GM19239 (cell line): ENCODE measurements at regions not wholly inside any gene's neighbourhood (a gene's known extent, or its start where the extent isn't known, plus 50 kb on each side); places are given as distances from the start of the nearest gene placed in this dataset.

Experiments used
- DNase-seq: peaks from one replicate; pipeline ENCODE4 v3.0.0; 2011; ENCODE audit warnings: low spot score; ENCODE audit not compliant: insufficient read length
- FAIRE-seq: peaks from 2 replicates; lab custom pipeline; 2011; peaks lifted over from hg19 to GRCh38; lab: Jason Lieb, UNC

DNA sequence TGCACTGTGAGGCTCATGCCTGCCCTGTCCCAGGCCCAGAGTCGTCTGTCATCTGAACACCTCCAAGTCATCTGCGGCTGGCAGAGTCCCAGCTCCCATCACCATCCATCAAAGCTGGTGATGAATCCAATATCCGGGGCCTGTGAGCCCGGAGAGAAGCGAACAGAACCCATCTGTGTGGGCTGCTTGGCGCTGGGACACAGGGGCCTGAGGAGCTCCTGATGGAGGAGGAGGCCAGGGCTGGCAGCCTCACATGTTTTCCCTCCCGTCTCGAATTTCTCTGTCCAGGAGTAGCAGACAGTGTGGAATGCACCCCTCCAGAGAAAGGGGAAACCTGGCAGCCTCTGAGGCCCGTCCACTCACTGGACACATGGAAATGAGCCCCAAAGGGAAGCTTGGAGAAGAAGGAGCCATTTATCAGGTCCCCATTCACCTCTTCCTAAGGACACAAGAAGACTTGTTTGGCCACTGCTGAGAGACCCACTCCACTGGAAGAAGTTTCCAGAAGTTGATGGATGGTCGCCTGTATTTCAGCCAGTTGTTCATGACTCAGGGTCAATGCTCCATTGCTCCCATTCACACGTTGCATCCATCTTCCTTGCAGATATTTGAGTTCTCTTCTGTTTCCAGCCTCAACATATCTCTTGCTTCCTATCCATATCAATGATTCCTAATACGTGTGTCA is 307.5 kb upstream of the SULF2 start:
- DNase-seq, result no peak
- FAIRE-seq, result no peak

DNA sequence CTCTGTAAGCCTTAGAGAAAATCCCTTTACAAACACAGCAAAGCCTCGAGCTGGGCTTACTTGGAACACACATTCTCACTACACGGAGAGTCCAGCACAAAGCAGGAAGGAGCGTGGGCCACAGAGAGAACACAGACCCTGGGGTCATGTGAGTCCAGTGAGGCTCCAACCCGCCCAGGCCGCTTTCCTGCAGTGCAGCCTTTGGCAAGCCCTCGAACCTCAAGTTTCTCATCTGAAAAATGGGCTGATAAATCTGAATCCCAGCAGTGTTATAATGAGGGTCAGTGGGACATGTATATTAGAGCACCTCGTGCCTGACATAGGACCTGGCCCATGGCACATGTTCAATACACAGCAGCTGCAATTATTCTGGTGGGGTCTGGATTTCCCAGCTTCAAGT is 305.5 kb upstream of the SULF2 start:
- FAIRE-seq, result no peak
- no peak for DNase-seq

DNA sequence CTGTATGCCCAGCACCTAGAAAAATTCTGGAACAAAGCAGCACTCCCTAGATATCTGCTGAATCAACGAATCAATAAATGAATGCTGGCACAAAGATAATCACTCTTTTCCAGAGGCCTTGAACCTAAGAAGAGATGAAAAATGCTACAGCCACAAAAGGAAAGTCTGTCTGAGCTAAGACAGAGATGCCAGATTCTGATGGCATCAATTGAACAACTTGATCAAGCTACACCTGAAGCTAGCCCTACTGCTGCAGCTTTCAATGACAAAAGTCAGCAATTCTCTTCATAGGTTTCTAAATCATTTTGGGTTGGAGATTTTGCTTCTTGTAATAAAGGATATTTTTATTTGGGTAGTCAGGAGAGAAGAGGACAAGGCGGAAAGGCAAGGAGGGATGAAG is 305.0 kb upstream of the SULF2 start:
- DNase-seq (no peak), FAIRE-seq (no peak)

DNA sequence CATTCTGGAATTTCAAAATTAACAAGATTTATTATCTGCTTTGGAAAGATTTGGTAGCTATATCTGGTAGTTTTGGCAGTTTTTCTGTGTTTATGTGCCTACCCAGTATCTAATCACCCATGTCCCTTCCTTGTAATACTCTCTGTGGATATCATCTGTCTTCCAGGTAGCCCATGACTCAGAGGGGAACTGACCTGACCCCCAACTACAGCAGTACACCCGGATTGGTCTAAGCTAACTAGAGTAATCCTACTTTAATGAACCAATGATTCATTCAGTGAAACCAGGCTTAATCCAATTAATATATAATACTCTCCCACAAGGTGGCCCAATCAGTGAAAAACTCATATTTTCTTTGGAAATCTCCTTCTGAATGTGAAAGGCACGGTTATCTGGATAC is 295.3 kb upstream of the SULF2 start:
- FAIRE-seq, result no peak
- no peak for DNase-seq

DNA sequence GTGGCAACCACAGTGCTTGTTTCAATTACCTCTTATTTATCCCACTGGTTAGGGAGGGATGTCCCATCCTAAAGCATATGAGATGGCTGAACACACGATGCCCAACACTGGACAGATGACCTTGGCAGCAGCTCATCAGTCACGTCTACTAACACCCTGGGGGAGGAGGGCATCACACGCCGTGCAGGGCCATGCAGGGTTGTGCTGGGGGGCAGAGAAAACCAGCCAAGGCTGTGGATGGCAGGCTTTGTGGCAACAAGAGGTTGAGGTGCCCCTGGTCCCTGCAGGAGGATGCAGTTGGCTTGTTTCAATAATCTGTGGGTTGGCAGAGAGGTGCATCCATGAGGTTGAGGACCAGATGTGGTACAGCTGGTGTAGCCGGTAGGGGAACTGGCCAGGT is 293.7 kb upstream of the SULF2 start:
- FAIRE-seq (no peak), DNase-seq (no peak)

DNA sequence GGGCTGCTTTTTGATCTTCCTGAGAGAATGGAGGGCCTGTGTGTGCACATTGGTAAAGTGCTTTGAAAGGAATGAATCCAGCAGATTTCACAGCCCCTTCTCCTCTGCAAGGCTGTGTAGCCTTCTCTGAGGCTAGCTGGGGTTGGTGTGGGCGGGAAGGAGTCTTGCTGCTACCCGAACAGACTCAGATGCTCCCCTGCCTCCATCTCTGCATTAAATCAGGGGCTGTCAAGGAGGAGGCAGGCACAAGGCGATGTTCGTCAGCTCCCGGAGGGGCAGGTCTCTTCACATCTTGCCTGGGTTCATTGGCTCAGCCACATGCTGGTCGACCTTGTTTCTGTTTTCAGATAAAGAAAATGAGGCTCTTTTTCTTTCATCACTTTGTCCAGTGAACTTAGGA is 291.5 kb upstream of the SULF2 start:
- FAIRE-seq, result no peak
- no peak for DNase-seq

DNA sequence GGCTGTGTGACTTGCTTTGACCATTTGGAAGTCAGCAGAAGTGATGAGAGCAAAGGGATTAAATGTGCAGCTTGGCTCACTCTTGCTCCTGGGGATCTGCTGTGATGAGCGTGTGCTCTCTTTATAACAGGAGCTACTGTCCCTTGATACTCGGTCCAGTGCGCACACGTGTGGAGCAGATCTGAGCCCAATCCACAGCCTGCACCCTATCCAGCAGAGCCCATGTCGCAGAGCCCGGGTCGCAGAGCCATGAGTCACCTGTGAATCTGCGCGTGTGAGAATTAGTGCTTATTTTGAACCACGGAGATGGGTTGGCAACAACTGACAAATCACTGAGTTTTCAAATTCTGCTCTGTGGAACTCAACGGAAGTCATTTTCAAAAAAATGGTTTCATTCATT is 291.0 kb upstream of the SULF2 start:
- DNase-seq, result no peak
- no peak for FAIRE-seq

DNA sequence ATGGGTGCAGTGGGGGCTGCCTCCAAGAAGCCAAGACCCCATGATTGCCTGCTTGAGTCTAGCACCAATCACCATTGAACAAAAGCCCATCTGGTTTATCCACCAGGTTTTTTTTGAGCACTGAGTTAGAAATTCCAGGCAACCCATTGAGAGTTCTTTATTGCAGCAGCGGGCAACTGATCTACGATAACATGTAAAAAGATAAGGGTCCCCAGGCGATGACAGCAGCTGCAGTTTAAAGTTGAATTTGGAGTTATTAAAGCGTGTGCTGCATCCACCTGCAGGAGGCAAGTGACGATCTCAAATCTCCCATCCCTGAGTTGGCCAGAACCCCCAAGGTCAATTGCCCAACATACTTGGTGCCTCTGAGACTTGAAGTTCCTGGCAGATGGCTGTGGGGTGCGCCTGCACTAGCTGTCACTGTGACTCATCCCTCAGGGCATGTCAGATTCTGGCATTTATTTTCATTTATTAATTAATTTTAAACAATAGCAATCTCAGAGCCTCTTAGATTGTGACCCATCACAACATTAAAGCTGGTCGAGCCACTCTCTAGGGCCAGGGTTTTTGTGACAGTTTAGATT is 290.4 kb upstream of the SULF2 start:
- DNase-seq (no peak), FAIRE-seq (no peak)

DNA sequence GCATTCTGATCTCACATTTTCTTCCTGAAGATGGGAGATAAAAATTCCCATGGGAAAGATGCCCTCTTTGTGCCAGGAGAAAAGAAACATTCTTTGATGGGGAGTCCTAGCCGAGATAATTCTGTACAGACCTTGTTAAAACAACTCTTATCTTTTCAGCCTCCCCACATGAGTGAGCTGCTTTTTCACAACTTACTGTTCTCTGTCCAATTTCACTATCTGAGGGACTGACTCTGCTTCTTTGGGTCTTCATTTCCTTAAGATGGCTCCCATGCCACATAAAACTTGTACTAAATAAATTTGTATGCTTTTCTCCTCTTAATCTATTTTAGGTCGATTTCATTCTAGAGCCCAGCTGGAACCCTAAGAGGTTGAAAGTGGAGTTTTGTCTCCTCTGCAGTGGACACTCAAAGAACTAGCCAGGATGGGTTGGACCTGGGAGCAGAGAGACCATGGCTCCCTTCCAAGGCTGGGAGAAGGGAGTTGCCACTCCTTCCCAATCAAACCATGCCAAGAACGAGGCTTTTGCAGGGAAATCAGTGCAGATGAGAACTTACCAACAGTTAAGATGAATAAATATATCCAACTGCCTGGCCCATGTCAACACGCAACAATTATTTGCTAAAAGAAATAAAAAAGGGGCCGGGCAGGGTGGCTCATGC is 285.8 kb upstream of the SULF2 start:
- FAIRE-seq, result no peak
- no peak for DNase-seq

DNA sequence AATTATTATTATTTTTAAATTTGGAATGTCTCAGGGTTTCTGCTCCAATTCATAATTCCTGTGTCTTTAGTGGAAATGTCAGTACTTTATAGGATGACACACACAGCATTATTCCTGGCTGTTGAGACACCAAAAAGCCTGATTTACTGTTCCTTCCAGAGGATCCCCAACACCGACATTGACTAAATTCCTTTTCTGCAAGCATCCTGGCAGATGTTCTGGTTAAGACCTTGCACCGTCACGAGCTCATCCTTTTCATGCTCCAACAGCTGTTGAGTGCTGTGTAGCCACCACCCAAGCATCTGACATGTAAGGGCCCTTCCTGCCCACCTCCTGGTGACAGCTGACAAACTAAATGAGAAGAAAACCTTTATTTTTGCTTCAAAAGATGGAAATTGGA is 284.3 kb upstream of the SULF2 start:
- no peak for DNase-seq
- FAIRE-seq, result no peak

DNA sequence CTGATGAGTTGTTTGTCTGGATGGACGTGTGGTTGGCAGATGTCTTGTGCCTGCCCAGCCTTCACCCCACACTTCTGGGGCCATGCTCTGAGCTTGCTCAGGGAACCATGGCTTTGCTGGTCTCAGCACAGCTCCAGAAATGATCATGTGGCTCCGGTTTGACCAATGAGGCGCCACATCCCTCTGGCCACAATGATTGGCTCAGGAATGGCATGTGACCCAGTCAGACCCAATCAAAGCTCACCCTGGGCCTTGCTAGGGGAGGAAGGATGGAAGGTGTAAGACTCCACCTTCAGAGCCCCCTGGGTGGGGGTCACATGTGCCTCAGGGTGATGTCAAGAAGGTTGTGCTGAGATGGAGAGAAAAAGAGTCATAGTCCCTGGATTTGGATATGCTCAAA is 281.6 kb upstream of the SULF2 start:
- FAIRE-seq (no peak), DNase-seq (no peak)

DNA sequence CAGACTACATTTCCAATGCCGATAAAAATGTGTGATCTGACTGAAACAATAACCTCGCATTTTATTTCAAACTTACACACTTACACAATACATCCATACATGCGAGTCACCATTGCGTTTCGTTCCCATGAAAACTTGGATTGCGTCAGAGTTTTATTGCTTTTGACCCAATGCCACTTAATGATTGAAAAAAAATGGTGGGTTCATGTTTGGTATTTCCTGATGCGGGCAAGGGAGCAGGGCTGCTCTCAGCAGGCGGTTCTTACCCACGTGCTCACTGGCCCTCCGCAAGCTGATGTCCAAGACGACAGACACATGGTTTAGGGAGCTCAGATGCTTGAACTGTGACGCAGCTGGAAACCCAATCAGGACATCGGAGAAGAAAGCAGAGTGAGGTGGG is 281.0 kb upstream of the SULF2 start:
- FAIRE-seq (no peak), DNase-seq (no peak)

DNA sequence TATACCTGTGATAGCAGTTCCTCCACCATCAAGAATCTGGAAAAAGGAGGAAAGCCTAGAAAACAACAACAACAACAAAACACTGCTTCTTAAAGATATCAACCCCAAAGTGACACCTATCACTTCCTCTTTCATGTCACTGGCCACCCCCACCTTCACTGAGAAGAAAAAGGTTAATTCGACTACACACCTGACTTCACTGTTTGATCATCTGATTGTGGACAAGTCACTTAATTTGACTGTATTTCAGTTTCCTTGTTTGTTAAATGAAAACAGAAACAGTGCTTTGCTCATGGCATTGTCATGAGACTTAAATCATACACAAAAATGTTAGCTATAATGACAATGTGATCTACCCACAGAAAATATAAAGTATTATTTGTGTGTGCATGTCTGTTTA is 280.6 kb upstream of the SULF2 start:
- DNase-seq (no peak), FAIRE-seq (no peak)

DNA sequence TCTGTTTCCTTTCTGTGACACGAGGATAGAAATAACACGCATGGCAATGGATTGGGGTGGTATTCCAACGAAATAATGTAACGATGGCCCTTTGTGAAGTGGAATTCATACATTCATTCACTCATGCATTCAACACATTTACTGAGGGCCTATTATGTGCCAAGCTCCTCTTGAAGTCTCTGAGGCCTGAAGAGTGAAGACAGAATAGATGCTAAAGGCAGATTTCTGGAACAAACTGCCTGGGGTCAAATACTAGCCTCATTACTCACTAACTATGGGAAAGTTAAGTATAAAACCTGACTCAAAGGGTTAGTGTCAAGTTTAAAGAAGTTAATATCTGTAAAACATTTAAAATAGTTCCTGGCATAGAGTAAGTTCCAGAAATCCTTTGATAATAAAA is 279.6 kb upstream of the SULF2 start:
- no peak for DNase-seq
- FAIRE-seq, result no peak

DNA sequence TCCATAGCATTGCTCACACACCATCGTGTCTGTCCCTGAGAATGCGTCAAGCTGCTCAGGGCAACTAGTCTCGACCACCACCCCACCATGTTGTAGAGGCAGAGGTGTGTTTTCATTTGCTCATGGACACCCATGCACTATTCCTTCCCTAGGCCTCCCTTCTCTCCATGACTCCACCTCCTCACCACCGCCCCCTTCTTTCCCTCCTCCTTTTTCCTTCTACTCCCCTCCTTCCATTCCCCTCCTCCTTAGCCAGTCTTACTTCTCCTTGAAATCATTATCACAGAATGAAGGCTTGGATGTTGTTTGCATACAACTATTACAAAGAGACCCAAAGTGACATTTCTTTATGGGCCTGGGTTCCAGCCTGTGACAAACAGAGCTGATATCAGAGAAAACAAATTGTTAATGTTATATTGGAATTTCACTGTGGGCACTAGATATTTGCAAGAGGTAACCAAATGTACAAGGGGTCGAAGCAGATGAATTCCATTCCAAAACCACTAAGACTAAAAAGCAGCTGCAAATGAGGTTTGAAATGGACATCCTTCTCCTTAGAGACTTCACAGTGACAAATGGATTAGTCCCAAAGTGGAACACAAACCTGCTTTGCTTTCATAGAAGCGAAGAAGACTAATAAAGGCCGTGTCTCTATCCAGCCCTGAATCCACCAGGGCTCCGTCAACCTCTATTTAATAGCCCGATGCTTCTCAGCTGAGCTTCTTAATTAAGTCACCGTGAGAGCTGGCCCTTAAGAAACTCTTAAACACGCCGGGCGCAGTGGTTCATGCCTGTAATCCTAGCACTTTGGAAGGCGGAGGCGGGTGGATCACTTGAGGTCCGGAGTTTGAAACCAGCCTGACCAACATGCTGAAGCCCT is 275.8 kb upstream of the SULF2 start:
- FAIRE-seq (no peak), DNase-seq (no peak)

DNA sequence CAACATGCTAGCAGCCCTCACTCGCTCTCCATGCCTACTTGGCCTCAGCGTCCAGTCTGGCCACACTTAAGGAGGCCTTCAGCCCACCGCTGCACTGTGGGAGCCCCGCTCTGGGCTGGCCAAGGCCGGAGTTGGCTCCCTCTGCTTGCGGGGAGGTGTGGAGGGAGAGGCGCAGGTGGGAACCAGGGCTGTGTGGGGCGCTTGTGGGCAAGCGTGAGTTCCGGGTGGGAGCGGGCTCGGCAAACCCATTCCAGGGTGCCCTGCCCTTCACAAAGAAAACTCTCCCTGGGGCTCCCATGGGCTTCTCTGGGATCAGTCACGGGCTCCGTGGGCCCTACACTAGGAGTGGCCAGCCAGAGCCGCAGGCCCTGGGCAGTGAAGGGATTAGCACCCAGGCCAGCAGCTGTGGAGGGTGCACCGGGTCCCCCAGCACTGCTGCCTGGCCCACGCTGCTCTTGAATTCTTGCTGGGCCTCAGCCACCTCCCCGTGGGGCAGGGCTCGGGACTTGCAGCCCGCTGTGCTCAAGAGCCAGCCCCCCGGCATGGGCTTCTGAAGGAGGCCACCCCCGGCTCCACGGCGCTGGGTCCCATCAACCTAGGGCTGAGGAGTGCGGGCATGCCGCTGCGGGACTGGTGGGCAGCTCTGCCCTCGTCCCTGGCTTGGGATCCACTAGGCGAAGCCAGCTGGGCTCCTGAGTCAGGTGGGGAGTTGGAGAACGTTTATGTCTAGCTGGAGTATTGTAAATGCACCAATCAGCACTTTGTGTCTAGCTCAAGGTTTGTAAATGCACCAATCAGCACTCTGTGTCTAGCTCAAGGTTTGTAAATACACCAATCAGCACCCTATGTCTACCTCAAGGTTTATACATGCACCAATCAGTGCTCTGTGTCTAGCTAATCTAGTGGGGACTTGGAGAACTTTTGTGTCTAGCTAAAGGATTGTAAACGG is 273.6 kb upstream of the SULF2 start:
- DNase-seq (no peak), FAIRE-seq (no peak)

DNA sequence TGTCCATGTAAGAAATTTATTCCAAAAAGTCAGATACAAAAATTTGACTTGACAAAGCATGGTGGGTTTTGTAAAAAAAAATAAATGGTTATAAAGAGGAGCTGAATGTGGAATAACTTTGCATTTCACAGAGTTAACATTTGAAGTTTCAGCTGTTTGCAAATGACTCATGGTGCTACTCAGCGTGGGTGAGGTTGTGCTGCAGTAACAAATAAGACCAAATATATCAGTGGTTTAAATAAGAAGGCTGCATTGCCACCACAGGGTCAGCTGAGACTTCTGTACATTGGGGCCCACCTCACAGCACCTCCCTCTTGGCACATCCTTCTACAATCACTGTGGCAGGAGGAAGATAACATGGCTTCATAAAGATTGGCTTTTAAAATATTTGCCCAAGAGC is 272.5 kb upstream of the SULF2 start:
- DNase-seq (no peak), FAIRE-seq (no peak)

DNA sequence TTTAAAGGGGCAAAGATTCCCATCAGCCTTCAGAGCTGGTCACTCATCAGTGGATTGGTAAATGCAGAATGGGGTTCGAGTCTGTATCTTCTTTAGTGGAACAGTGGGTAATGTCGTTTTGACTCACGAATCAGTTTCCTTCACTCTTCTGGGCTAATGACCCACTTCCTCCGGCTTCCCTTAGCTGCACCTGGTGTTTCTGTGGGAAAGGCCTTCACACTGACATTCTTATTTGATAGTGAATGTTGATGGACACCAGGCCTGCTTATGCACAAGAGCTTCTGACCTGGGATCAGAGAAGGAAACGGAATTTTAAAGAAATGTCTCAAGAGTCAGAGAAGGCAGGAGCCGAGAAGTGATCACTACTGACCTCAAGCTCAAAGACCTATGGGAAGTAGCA is 272.0 kb upstream of the SULF2 start:
- FAIRE-seq (no peak), DNase-seq (no peak)

DNA sequence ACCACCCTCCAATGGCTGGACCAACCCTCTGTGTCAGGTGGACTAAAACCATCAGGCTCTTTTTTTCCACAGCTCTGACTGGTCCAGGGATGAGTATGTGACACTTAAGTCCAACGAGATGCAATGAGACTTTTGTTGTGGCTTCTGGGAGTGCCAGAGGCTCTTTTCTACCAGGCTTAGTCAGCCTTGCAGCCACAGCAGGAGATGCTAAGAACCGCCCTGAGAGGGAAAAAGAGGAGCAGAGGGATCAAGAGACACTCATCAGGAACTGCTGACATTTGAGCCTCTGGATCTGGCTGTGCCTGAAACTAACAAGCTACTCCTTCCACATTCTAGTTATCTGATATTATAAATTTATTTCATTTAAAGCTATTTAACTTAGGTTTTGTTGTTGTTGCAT is 270.9 kb upstream of the SULF2 start:
- FAIRE-seq (no peak), DNase-seq (no peak)

DNA sequence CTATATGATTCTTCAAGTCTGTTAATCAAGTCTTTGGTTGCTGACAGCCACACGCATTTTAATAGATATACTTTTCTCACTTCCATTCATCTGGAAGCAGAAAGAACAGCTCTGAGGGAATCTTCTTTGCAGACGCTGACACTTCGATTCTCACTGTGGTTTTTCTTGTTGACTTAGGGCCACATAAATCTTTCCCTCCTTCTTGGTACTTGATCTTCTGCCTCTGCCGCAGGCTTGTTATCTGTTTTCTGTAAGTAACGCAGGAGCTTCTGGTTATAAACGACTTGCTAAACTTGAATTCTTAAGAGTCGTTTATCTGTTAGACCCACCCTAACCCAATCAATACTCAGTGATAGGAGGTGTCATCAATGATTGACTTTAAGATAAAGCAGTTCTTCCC is 268.8 kb upstream of the SULF2 start:
- no peak for DNase-seq
- FAIRE-seq, result no peak
